CD4-positive, alpha-beta T cell treated with Interleukin-21 for 1 hour (primary cell): ENCODE measurements at regions not wholly inside any gene's neighbourhood (a gene's known extent, or its start where the extent isn't known, plus 50 kb on each side); places are given as distances from the start of the nearest gene placed in this dataset.

ENCODE experiments used
- DNase-seq: peaks from one replicate; pipeline ENCODE4 v3.0.0-alpha.2; 2020

GRCh38 chr4:41883988-41884734 lies 51.1 kb upstream of the TMEM33 start:
- DNase-seq, result no peak

GRCh38 chr4:41882625-41883347 lies 52.4 kb upstream of the TMEM33 start:
- DNase-seq, result peak; percentile 43

GRCh38 chr4:41881981-41882624 lies 53.1 kb upstream of the TMEM33 start:
- DNase-seq, result peak; percentile 7

GRCh38 chr4:41880840-41881831 lies 54.1 kb upstream of the TMEM33 start:
- no peak for DNase-seq

GRCh38 chr4:41880022-41880837 lies 55.0 kb upstream of the TMEM33 start:
- no peak for DNase-seq

- DNase-seq, result no peak
These were observed 55.7 kb upstream of the TMEM33 start for GRCh38 chr4:41879552-41879951.

GRCh38 chr4:41878991-41879491 lies 56.2 kb upstream of the TMEM33 start:
- DNase-seq, result no peak

GRCh38 chr4:41878170-41878969 lies 56.9 kb upstream of the TMEM33 start:
- DNase-seq, result no peak

- DNase-seq, result no peak
These were observed 58.0 kb upstream of the TMEM33 start for GRCh38 chr4:41877020-41877796.

- DNase-seq, result no peak
These were observed 60.4 kb upstream of the TMEM33 start for GRCh38 chr4:41874873-41875272.

GRCh38 chr4:41874398-41874797 lies 60.8 kb upstream of the TMEM33 start:
- DNase-seq, result no peak

- no peak for DNase-seq
These were observed 61.6 kb upstream of the TMEM33 start for GRCh38 chr4:41873380-41874295.

- no peak for DNase-seq
These were observed 65.2 kb upstream of the TMEM33 start for GRCh38 chr4:41870035-41870434.

GRCh38 chr4:41866799-41867677 lies 68.2 kb upstream of the TMEM33 start:
- DNase-seq, result no peak

- no peak for DNase-seq
These were observed 69.0 kb upstream of the TMEM33 start for GRCh38 chr4:41865981-41866798.

GRCh38 chr4:41865306-41865980 lies 69.8 kb upstream of the TMEM33 start:
- DNase-seq, result no peak
